Upper lobe of left lung (tissue), 4 donors: ENCODE measurements at regions not wholly inside any gene's neighbourhood (a gene's known extent, or its start where the extent isn't known, plus 50 kb on each side); places are given as distances from the start of the nearest gene placed in this dataset.

Experiments used
- EP300 ChIP-seq, 4 donors: sonication (generic); formaldehyde crosslinking; IDR thresholded peaks; one replicate each; pipeline ENCODE4 v1.5.1; 2017; ENCODE audit warnings: antibody characterized with exemption in 4 of 4, control low read depth in 2 of 4
- POLR2A ChIP-seq, 4 donors: fragments of 450-650 bp; IDR thresholded peaks; one replicate each; pipeline ENCODE4 v1.5.1; 2016 to 2017; ENCODE audit warnings: antibody characterized with exemption in 4 of 4, mild to moderate bottlenecking in 2 of 4
- TF ChIP-seq, protein P1 (sequence below), 6 experiments: fragments of 450-650 bp in 4 of 6; fragments of 200-600 bp in 2 of 6; sonication (generic) in 2 of 6; IDR thresholded peaks; one replicate each; pipeline ENCODE4 v1.5.1; 2016 to 2019; ENCODE audit warnings: antibody characterized with exemption in 6 of 6

DNA sequence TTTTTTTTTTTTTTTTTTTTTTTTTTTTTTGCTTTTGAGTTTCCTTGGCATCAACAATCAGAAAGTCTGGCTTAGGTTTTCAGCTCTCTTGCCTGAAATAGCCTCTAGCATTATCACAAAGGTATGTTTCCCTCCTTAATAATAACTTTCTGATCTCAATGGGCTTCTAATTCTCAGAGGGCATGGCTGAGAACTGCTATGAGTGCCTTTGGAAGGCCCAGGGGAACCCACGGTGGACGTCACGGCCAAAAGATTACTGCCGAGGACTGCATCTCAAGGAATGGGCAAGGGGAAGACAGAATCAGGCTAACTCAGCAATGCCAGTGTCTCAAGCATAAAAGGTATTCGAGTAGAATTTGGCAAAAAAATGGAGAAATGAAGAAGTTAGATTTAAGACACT lies 73.2 kb upstream of the SLC14A2 start:
- no peak for TF ChIP-seq POLR2A (IDR thresholded peaks at IDR 0.05)
- TF ChIP-seq, protein P1, sequence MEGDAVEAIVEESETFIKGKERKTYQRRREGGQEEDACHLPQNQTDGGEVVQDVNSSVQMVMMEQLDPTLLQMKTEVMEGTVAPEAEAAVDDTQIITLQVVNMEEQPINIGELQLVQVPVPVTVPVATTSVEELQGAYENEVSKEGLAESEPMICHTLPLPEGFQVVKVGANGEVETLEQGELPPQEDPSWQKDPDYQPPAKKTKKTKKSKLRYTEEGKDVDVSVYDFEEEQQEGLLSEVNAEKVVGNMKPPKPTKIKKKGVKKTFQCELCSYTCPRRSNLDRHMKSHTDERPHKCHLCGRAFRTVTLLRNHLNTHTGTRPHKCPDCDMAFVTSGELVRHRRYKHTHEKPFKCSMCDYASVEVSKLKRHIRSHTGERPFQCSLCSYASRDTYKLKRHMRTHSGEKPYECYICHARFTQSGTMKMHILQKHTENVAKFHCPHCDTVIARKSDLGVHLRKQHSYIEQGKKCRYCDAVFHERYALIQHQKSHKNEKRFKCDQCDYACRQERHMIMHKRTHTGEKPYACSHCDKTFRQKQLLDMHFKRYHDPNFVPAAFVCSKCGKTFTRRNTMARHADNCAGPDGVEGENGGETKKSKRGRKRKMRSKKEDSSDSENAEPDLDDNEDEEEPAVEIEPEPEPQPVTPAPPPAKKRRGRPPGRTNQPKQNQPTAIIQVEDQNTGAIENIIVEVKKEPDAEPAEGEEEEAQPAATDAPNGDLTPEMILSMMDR (IDR thresholded peaks at IDR 0.05) = no peak
- no peak for TF ChIP-seq EP300 (IDR thresholded peaks at IDR 0.05)
